Spleen (tissue), 7 donors: ENCODE measurements at regions not wholly inside any gene's neighbourhood (a gene's known extent, or its start where the extent isn't known, plus 50 kb on each side); places are given as distances from the start of the nearest gene placed in this dataset.

Experiments
- CTCF ChIP-seq, 11 experiments: fragments of 200-600 bp in 7 of 11; fragments of 450-650 bp in 4 of 11; sonication (generic) in 4 of 11; IDR thresholded peaks in 8 of 11; conservative IDR thresholded peaks in 3 of 11; 1 replicate in 7 of 11; 2 replicates in 4 of 11; pipeline versions ENCODE4 v1.4.0 to v1.8.0; 2016 to 2021; ENCODE audit warnings: antibody characterized with exemption in 11 of 11, inconsistent platforms in 4 of 11, mild to moderate bottlenecking in 1 of 11
- POLR2A ChIP-seq, 3 donors: fragments of 450-650 bp; IDR thresholded peaks; one replicate each; pipeline ENCODE4 v1.5.1; 2017; ENCODE audit warnings: antibody characterized with exemption in 3 of 3, mild to moderate bottlenecking in 1 of 3
- donor health status: DM: no; HTN: no; CAD: no; lungs with moderate emphysema.
- donor health status: DM: no; HTN: no; CAD: no.
- donor health status: DM: no; HTN: no; CAD: no.

- TF ChIP-seq POLR2A (IDR thresholded peaks at IDR 0.05) (no peak), CTCF (IDR thresholded peaks at IDR 0.05 in 8 of 11, conservative IDR thresholded peaks at IDR 0.05 in 3 of 11) (no peak)
Observed at GRCh38 chr7:34501156-34501555, 156.9 kb upstream of the NPSR1 start.
